Muscle layer of colon (tissue), 2 donors: ENCODE measurements at regions not wholly inside any gene's neighbourhood (a gene's known extent, or its start where the extent isn't known, plus 50 kb on each side); places are given as distances from the start of the nearest gene placed in this dataset.

Source experiments
- H3K27ac ChIP-seq: one replicate; pipeline ENCODE4 v1.7.0; 2013; ENCODE audit warnings: low read depth, mild to moderate bottlenecking, low read length, moderate library complexity
- H3K27me3 ChIP-seq, 2 donors: one replicate each; pipeline ENCODE4 v1.7.0; 2013; ENCODE audit warnings: low read length in 2 of 2, mild to moderate bottlenecking in 2 of 2; ENCODE audit not compliant: insufficient read depth in 2 of 2, control insufficient read depth in 1 of 2
- H3K36me3 ChIP-seq: one replicate; pipeline ENCODE4 v1.7.0; 2013; ENCODE audit warnings: mild to moderate bottlenecking, low read length; ENCODE audit not compliant: insufficient read depth
- H3K4me1 ChIP-seq: one replicate; pipeline ENCODE4 v1.7.0; 2013; ENCODE audit warnings: mild to moderate bottlenecking, low read length; ENCODE audit not compliant: insufficient read depth
- H3K4me3 ChIP-seq, 2 donors: one replicate each; pipeline ENCODE4 v1.7.0; 2013; ENCODE audit warnings: low read length in 2 of 2, low read depth in 1 of 2, mild to moderate bottlenecking in 1 of 2, moderate library complexity in 1 of 2
- H3K9ac ChIP-seq: one replicate; pipeline ENCODE4 v1.7.0; 2013; ENCODE audit warnings: low read length
- H3K9me3 ChIP-seq: one replicate; pipeline ENCODE4 v1.7.0; 2013; ENCODE audit warnings: mild to moderate bottlenecking, low read length
- donor health status: abdominal sarcoma.
- donor health status: Adenocarcinoma of cecum.

- no peak overlapping the region for H3K4me3 ChIP-seq
- H3K27ac ChIP-seq: no peak overlapping the region
- H3K9me3 ChIP-seq: no peaks in the 10 kb centered on the region
- no peaks in the 10 kb centered on the region for H3K27me3 ChIP-seq
- no peaks in the 10 kb centered on the region for H3K4me1 ChIP-seq
- no peaks in the 10 kb centered on the region for H3K36me3 ChIP-seq
- H3K9ac ChIP-seq: no peak overlapping the region
Observed at GRCh38 chr6:133740218-133740617, 148.7 kb upstream of the TCF21 start.

- Histone ChIP-seq H3K27ac (no peak overlapping the region), H3K4me1 (no peaks in the 10 kb centered on the region), H3K9me3 (no peaks in the 10 kb centered on the region), H3K4me3 (no peak overlapping the region), H3K9ac (no peak overlapping the region), H3K27me3 (no peaks in the 10 kb centered on the region), H3K36me3 (no peaks in the 10 kb centered on the region)
Observed at GRCh38 chr6:133740816-133741215, 148.1 kb upstream of the TCF21 start.

GRCh38 chr6:133741375-133741861 is 147.5 kb upstream of the TCF21 start:
- H3K9ac ChIP-seq: no peak overlapping the region
- no peak overlapping the region for H3K27ac ChIP-seq
- H3K27me3 ChIP-seq: no peaks in the 10 kb centered on the region
- H3K4me1 ChIP-seq: no peaks in the 10 kb centered on the region
- H3K9me3 ChIP-seq: no peaks in the 10 kb centered on the region
- H3K36me3 ChIP-seq: no peaks in the 10 kb centered on the region
- H3K4me3 ChIP-seq: no peak overlapping the region

GRCh38 chr6:133743621-133744020 is 145.3 kb upstream of the TCF21 start:
- Histone ChIP-seq H3K4me1 (no peaks in the 10 kb centered on the region), H3K9ac (no peak overlapping the region), H3K4me3 (no peak overlapping the region), H3K36me3 (no peaks in the 10 kb centered on the region), H3K9me3 (no peaks in the 10 kb centered on the region), H3K27ac (no peak overlapping the region), H3K27me3 (no peaks in the 10 kb centered on the region)

- Histone ChIP-seq H3K36me3 (no peaks in the 10 kb centered on the region), H3K9me3 (no peaks in the 10 kb centered on the region), H3K27me3 (no peaks in the 10 kb centered on the region), H3K27ac (no peak overlapping the region), H3K4me3 (no peak overlapping the region), H3K9ac (no peak overlapping the region), H3K4me1 (no peaks in the 10 kb centered on the region)
Observed at GRCh38 chr6:133746417-133746770, 142.5 kb upstream of the TCF21 start.

GRCh38 chr6:133748628-133749027 is 140.3 kb upstream of the TCF21 start:
- Histone ChIP-seq H3K9ac (no peak overlapping the region), H3K27ac (no peak overlapping the region), H3K4me3 (no peak overlapping the region), H3K27me3 (no peaks in the 10 kb centered on the region), H3K9me3 (no peaks in the 10 kb centered on the region), H3K36me3 (no peaks in the 10 kb centered on the region), H3K4me1 (no peaks in the 10 kb centered on the region)

- Histone ChIP-seq H3K27me3 (no peaks in the 10 kb centered on the region), H3K27ac (no peak overlapping the region), H3K9me3 (no peaks in the 10 kb centered on the region), H3K4me1 (no peaks in the 10 kb centered on the region), H3K9ac (no peak overlapping the region), H3K36me3 (no peaks in the 10 kb centered on the region), H3K4me3 (no peak overlapping the region)
Observed at GRCh38 chr6:133749427-133749826, 139.5 kb upstream of the TCF21 start.

- no peak overlapping the region for H3K9ac ChIP-seq
- no peaks in the 10 kb centered on the region for H3K36me3 ChIP-seq
Observed at GRCh38 chr6:133752129-133752528, 136.8 kb upstream of the TCF21 start.

GRCh38 chr6:133753756-133754155 is 135.2 kb upstream of the TCF21 start:
- Histone ChIP-seq H3K27ac (no peak overlapping the region), H3K27me3 (no peaks in the 10 kb centered on the region), H3K9ac (no peak overlapping the region), H3K9me3 (no peaks in the 10 kb centered on the region), H3K4me1 (peaks cover 4% of the 10 kb centered on the region), H3K36me3 (no peaks in the 10 kb centered on the region), H3K4me3 (no peak overlapping the region)

More at GRCh38 chr6:133752129-133752528, 136.8 kb upstream of the TCF21 start:
- Histone ChIP-seq H3K4me3 (no peak overlapping the region), H3K27me3 (no peaks in the 10 kb centered on the region), H3K27ac (no peak overlapping the region), H3K4me1 (peaks cover 4% of the 10 kb centered on the region), H3K9me3 (no peaks in the 10 kb centered on the region)

GRCh38 chr6:133754298-133754697 is 134.6 kb upstream of the TCF21 start:
- H3K27ac ChIP-seq: no peak overlapping the region
- peaks cover 4% of the 10 kb centered on the region for H3K4me1 ChIP-seq

GRCh38 chr6:133756078-133756695 is 132.7 kb upstream of the TCF21 start:
- no peaks in the 10 kb centered on the region for H3K9me3 ChIP-seq
- no peak overlapping the region for H3K9ac ChIP-seq
- no peak overlapping the region for H3K27ac ChIP-seq
- no peak overlapping the region for H3K4me3 ChIP-seq
- H3K4me1 ChIP-seq: peaks cover 4% of the 10 kb centered on the region
- no peaks in the 10 kb centered on the region for H3K27me3 ChIP-seq
- H3K36me3 ChIP-seq: no peaks in the 10 kb centered on the region

More at GRCh38 chr6:133754298-133754697, 134.6 kb upstream of the TCF21 start:
- H3K27me3 ChIP-seq: no peaks in the 10 kb centered on the region
- no peak overlapping the region for H3K4me3 ChIP-seq
- no peak overlapping the region for H3K9ac ChIP-seq
- H3K9me3 ChIP-seq: no peaks in the 10 kb centered on the region
- H3K36me3 ChIP-seq: no peaks in the 10 kb centered on the region

- H3K4me3 ChIP-seq: no peak overlapping the region
Observed at GRCh38 chr6:133757335-133757734, 131.6 kb upstream of the TCF21 start.

More at GRCh38 chr6:133757335-133757734, 131.6 kb upstream of the TCF21 start:
- H3K36me3 ChIP-seq: no peaks in the 10 kb centered on the region
- H3K9ac ChIP-seq: no peak overlapping the region
- H3K27ac ChIP-seq: no peak overlapping the region
- H3K27me3 ChIP-seq: no peaks in the 10 kb centered on the region
- peaks cover 4% of the 10 kb centered on the region for H3K4me1 ChIP-seq
- no peaks in the 10 kb centered on the region for H3K9me3 ChIP-seq
